Stimulated activated naive CD4-positive, alpha-beta T cell (primary cell): ENCODE measurements at regions not wholly inside any gene's neighbourhood (a gene's known extent, or its start where the extent isn't known, plus 50 kb on each side); places are given as distances from the start of the nearest gene placed in this dataset.
"Not testable (repeated sequence)": the region's sequence is repeated elsewhere in the genome, so short reads cannot be mapped to it uniquely, and the experiment has no call there.

Experiments
- DNase-seq, 6 experiments: peaks; one replicate each; lab custom pipeline; 2025; lab: John Stamatoyannopoulos, UW

DNA sequence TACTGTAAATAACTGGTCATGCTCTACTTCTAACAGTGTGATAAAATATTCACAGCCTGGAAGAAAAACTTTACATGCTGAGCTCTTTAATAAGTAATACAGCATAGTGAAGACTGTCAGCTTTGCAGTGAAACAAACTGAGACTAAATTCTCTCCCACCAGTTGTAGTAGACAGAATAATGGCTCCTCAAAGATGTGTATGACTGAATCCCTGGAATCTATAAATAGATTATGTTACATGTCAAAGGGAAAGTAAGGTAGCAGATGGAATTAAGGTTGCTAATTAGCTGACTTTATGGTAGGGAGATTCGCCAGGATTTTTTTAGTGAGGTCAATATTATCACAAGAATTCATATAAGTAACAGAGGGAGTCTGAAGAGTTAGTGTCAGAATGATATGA lies 609.5 kb upstream of the VRK2 start:
- DNase-seq, result no peak

- DNase-seq, result no peak
Observed at GRCh38 chr2:57440437-57440836, 606.2 kb upstream of the VRK2 start.

- no peak for DNase-seq
Observed at GRCh38 chr2:57443086-57443485, 603.5 kb upstream of the VRK2 start.

DNA sequence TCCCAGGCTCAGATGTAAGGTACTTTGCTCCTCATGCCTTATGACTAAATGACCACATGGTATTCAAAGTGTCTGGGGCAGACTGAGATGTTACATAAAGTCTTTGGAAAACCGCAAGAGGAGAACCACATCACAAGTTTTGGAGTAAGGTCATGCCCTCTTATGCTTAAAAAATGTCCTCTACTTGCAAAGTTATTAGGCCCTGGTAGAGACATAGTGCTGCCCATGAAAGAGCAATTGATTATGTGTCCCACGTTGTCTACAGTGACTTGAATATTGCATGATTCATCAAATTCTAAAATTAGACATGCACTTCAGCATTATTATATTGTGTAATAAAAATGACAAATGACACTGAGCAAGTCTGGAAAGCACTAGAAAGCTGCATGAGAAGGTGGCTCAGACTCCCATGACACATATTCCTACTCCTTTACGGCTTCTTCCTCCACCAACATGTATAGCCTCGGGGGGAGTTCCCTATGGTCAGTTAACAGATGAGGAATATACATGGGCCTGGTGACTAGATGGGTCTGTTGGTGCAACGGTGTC lies 602.6 kb upstream of the VRK2 start:
- no peak for DNase-seq

- DNase-seq, result no peak
Observed at GRCh38 chr2:57444752-57445430, 601.7 kb upstream of the VRK2 start.

GRCh38 chr2:57448816-57449215 lies 597.8 kb upstream of the VRK2 start:
- no peak for DNase-seq

DNA sequence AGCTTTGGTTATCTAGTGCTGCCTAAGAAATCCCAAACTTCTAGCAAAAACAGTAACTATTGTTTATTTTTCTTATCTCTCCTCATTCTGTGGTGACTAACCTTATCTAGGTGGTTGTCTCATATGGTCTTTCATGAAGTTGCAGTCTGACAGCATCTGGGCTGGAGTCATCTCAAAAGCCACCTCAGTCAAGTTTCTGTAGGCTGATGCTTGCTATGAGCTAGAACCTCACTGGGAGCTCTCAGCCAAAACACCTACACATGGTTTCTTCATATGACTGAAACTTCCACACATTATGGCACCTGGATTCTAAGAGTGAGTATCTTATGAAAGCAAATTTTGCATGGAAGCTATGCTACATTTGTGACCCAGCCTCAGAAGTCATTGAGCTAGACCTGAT lies 596.4 kb upstream of the VRK2 start:
- no peak for DNase-seq

DNA sequence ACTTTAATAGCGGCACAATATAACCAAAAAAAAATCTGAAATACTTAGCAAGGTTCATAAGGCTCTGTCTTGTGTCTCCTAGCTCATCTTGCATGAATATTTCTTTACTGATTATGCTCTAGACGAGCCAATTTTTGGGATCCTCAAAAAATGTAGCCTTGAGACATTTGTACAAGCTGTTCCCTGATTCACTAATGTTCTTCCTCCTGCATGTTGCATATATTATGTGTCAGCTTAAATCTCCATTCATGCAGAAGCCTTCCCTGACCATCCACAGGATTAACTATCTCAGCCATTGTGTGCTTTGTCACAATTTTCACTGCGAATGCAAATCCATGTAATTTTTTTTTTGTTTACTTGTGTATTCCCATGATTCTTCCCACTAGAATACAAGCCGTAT lies 594.0 kb upstream of the VRK2 start:
- no peak for DNase-seq

DNA sequence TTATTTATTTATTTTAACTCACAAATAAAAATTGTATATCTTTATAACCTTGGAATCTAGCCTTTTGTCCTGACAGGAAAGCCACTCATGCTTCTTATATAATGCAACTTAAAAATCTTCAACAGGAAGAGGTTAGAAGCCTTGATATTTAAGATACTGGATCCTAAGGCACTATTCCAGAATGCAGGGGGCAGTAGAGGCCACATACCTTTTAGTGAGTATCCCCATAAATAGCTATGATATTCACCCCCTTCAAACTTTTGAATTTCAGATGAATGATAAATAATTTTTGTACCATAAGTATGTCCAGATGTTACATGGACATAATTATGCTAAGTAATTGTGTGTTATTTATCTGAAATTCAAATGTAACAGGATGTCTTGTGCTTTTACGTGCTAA lies 592.7 kb upstream of the VRK2 start:
- DNase-seq, result no peak

DNA sequence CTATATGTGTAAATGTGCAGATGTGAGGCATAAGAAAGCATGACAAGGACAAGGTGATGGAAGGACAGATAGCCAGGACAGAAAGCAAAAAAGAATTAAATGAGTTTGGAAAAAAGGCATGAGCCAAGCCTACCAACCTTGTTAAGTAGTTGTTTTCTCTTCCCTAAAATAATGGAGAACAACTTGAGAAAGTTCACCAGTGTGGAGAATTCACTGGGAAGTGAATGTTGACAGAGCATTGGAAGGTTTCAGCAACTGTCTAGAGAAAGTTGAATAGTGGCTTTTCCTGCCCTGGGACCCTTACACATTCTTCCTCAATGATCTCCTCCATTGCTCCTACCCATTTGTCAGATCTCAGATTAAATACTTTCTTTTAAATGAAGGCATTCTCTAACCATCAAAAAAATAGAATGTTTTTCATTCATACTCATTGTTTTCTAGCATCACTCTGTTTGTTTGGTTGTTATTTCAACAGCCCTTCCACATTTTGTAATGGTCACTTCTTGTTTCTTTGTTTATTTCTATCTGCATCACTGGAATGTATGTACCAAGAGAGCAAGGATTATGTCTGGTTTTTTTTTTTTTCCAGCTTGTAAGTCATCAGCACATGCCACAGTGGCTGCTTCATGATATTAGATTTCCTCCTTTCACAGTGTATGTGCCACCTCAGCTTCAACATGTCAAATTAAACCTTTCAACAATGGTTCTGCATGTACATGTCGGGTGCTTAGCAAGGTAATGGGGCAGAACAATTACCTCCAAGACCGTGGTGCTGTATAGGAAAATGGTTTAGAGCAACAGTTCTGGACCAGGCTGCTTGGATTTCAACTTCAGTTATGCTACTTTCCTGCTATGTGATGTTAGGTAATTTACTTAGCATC lies 586.0 kb upstream of the VRK2 start:
- no peak for DNase-seq

GRCh38 chr2:57461624-57462023 lies 585.0 kb upstream of the VRK2 start:
- DNase-seq, result no peak

DNA sequence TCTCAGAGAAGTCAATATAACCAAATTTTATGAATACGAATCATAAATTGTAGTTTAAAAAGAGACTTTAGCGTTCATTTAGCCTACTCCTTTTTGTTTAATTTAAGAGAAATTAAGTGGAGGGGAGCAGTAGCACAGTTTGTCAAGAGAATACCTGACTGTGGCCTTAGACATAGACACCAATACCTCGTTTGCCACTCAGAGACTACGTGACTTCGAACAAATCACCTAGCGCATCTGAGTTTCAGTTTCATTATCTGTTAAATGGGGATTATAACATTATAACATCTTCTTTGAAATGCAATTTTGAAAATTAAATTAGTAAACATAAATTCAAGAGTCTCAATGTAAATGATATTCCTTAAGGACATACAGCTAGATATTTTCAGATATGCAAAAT lies 581.5 kb upstream of the VRK2 start:
- DNase-seq, result no peak

DNA sequence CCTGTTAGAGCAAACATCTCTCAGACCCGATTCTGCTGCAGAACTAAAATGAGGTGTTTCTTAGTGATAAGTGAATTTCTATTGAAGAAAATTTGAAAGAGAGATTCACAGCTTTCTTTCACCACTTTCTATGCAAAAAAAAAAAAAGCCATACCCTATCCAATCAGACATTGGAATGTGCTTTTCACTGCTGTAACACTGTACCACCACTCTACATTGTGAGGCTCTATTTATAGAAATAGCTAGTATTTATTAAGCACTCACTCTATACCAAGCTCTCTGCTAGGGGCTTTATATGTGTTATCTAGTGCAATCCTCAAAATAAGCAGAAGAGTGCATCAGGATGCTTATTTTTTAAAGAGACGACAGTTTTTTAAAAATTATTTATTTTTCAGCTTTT lies 580.6 kb upstream of the VRK2 start:
- no peak for DNase-seq

DNA sequence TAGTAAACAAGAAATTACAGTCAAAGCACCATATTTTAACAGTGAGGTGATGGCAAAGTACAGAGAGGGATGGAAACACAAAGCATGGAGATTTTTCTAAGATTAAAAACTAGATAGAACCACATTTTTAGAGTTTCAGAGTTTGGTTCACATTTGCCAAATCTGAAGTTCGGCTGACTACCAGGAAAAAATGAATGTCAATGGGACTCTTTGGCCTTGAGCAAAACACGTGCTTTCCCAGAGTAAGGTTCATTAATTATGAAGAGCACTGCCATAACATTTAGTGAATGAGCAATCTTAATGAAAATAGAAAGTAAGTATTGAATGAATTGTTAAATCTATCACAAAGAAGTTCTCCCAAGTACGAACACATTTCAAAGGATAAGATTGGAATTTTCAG lies 571.2 kb upstream of the VRK2 start:
- DNase-seq, result no peak

- DNase-seq, result no peak
Observed at GRCh38 chr2:57479981-57480380, 566.6 kb upstream of the VRK2 start.

DNA sequence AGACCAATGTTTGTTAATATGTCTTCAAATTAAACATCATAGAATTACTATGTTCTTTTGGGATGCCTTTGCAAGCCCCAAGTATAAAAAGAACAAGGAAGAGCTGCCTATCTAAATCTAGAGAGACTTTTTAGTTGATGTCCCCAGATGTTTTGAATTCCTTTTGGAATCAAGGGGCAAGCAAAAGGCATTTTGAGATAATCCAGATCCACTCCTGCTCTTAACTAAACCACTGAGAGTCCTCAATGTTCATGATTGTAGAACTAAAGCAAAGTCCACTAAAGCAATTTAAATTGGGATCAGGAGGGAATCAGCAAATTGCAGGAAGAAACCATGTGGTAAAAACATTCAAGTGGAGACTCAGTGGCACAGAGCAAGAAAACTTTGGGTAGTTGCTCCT lies 558.5 kb upstream of the VRK2 start:
- no peak for DNase-seq

DNA sequence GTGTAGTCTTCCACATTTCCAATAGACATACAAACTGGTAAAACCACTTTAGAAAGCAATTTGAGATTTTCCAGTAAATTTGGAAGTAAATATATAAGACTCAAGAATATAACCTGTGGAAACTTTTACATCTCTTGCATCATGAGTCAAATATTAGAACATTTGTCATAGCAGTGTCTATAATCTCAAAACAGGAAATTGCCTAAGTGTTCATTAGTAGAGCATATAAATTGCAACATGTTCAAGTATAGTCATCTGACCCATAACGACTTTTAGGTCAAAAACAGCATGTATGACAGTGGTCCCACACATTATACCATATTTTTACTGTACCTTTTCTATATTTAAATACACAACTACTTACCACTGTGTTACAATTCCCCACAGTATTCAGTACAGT lies 555.9 kb upstream of the VRK2 start:
- DNase-seq, result no peak

DNA sequence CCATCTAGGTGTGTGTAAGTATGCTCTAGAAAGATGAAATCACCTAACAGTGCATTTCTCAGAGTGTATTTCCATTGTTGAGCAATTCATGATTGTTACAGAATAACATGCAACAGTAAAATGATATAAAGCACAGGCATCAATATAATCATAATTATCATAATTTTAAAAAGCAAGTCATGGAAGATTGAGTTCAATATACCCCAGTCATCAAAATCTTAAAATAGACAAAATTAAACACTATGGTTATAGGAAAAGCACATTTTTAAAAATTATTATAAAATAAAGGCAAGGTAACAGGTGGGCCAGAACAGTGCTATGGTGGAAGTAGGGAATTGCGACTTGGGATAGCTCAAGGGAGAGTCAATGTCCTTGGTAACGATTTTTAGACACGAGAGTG lies 555.4 kb upstream of the VRK2 start:
- no peak for DNase-seq

DNA sequence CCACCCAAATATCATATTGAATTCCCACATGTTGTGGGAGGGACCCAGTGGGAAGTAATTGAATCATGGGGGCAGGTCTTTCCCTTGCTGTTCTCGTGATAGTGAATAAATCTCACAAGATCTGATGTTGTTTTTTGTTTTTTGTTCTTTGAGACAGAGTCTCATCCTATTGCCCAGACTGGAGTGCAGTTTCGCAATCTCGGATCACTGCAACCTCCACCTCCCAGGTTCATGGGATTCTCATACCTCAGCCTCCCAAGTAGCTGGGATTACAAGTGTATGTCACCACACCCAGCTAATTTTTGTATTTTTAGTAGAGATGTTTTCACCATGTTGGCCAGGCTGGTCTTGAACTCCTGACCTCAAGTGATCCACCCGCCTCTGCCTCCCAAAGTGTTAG lies 552.6 kb upstream of the VRK2 start:
- DNase-seq, result not testable (repeated sequence)

DNA sequence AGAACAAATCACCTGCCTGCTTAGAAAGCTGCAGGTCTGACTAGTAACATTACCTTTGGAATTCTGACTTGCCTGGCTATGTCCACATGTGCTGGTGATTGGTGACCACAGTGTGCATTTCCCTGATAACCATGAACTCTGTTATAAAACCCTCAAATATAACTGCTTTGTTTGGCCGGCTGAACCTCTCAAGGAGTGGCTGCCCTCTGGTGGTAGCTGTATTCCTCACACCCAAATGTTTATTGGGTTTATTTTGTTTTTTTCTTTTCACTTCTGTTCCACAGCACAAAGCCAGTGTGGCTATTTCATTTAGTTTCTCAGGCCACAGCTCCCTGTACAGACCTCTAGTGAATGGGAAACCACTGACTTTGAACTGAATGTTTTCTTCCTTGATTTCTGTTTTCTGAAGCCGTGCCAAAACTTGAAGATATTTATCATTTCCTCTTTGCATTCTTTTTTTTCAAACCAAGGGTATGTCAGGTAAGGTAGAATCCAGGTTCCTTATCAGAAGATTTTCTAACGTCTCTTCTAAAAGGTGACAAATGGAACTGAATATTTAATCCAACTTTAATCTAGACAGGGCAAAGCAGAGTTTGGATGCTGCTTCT lies 549.0 kb upstream of the VRK2 start:
- DNase-seq, result no peak

GRCh38 chr2:57504787-57505186 lies 541.8 kb upstream of the VRK2 start:
- DNase-seq, result no peak

DNA sequence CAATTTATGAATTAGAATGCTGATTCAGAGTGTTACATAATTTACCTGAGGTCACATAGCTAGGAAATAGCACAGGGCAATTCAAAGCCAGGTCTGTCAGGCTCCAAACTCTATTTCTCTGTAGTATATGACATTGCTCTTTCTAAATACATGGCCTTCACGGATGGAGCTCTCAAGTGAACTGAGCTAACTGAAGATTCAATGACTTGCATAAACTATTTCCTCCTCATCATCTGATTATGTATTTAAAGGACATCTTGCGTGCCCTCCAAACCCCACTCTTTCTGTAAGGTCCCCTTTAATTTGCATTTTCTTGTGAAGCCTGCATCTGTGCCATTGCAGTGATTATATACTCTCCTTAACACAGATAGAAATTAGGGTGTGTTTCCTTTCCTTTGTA lies 537.4 kb upstream of the VRK2 start:
- DNase-seq, result no peak

GRCh38 chr2:57510704-57511103 lies 535.9 kb upstream of the VRK2 start:
- no peak for DNase-seq
